Activated naive CD8-positive, alpha-beta T cell treated with anti-CD3 and anti-CD28 coated beads, Interleukin-2, amount 50 U/mL, for 24 hours (primary cell): ENCODE measurements at regions not wholly inside any gene's neighbourhood (a gene's known extent, or its start where the extent isn't known, plus 50 kb on each side); places are given as distances from the start of the nearest gene placed in this dataset.

Experiments used
- ATAC-seq: fragments of 150-1000 bp; cut with Tn5 transposase; one replicate; pipeline ENCODE4 v1.10.0; 2021
- DNase-seq: peaks from one replicate; pipeline ENCODE4 v3.0.0; 2021
- H3K27ac Mint-ChIP-seq: one replicate; pipeline ENCODE4 v1.8.0; 2021; ENCODE audit warnings: mild to moderate bottlenecking, mixed read lengths
- H3K27me3 Mint-ChIP-seq: one replicate; pipeline ENCODE4 v1.8.0; 2021; ENCODE audit warnings: mixed read lengths
- H3K36me3 Mint-ChIP-seq: one replicate; pipeline ENCODE4 v1.8.0; 2021; ENCODE audit warnings: low read depth, mixed read lengths
- H3K4me1 Mint-ChIP-seq: one replicate; pipeline ENCODE4 v1.8.0; 2021; ENCODE audit warnings: mixed read lengths
- H3K4me3 Mint-ChIP-seq: one replicate; pipeline ENCODE4 v1.8.0; 2021; ENCODE audit warnings: mild to moderate bottlenecking, moderate library complexity, mixed read lengths
- H3K9me3 Mint-ChIP-seq: one replicate; pipeline ENCODE4 v1.8.0; 2021; ENCODE audit warnings: mixed read lengths

DNA sequence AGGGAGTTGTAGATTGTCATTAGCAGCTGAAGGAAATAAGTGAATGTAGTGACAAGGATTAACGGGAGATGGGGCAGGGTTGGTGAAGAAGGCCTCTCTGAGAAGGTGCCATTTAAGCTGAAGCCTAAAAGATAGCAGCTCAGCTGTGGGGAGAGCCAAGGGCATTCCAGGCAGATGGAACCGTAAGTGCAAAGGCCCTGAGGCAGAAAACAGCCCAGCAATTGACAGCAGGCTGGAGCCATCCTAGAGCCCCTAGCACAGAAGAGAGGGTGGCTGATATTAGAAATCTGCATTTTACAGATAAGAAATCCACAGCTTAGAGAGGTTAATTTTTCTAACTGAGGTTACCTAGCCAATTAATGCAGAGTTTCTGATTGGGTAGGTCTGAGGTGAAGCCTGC is 374.5 kb upstream of the PROK2 start:
- ATAC-seq (no peak), DNase-seq (no peak)
- no peaks in the 10 kb centered on the region for H3K9me3 Mint-ChIP-seq
- no peaks in the 10 kb centered on the region for H3K36me3 Mint-ChIP-seq
- peaks cover 21% of the 10 kb centered on the region for H3K4me1 Mint-ChIP-seq
- no peak overlapping the region for H3K27ac Mint-ChIP-seq
- H3K4me3 Mint-ChIP-seq, result no peak overlapping the region
- peaks cover 2% of the 10 kb centered on the region for H3K27me3 Mint-ChIP-seq

DNA sequence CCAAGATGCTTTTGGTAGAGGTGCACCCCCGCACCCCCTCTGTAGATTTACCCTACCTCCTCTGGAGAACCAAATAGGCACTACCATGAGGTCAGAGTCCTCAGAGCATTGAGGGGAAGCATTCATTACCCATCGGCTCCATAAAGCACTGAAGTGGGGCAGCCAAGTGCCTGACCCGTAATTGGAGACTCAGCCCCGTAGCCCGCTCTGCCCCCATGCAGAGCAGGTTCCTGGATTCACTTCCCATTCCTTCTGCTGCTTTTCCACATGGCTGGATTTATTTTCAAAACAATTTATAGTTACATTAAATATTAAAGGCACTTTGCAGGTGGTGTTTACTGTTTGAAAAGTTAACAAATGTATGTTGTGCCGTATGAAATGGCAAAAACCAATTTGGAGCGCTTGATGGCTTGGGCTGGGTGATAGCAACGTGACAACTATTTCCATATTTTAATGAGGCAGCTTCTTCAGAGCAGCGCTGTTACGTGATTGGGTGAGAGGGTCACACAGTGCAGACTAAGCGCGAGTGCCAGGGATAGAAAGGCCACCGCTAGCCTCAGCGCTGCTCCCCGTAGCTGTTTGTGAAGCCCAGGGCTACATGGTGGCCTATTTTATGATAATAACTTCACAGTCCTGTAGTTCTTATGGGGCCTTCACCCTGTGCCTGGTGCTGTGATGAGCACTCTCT is 373.8 kb upstream of the PROK2 start:
- peaks cover 18% of the 10 kb centered on the region for H3K4me1 Mint-ChIP-seq

DNA sequence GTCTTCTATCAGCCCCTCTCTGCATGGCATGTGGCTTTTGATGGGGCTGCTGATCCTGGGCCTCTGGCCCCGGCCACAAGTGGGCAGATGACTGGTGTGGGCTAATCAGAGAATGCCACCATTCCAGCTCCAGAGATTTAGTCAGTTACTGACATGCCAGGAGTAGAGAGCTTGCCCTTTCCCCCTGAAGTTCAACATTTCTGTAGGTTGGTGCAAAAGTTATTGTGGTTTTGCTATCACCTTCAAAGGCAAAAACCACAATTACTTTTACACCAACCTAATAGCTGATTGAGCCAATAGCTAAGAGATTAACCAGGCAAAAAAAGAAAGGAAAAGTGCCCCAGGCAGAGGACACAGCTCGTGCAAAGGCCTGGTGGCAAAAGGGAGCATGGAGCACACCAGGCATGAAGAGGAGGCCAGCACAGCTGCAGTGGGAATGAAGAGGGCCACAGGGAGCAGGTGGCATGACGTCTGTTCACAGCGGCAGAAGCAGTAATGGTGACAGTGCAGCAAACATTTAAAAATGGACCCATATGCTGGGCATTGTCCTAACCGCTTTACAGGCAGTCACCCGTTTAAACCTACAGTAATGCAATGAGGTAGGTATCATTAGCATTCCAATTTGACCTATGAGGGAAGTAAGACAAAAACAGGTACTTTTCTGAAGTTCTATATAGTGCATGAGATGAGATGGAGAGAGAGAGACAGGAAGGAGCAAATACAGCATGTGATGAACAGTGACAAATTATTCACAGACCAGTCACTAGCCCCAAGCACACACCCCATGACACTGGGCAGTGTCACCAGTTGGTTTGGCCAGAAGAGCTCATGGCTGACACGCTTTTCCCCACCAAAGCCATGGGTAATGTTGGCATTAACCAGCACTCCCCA is 373.0 kb upstream of the PROK2 start:
- Mint-ChIP-seq H3K9me3 (no peaks in the 10 kb centered on the region), H3K27ac (no peak overlapping the region), H3K4me1 (peaks cover 13% of the 10 kb centered on the region), H3K27me3 (peaks cover 2% of the 10 kb centered on the region), H3K36me3 (no peaks in the 10 kb centered on the region), H3K4me3 (no peak overlapping the region)
- ATAC-seq (peak; percentile 30), DNase-seq (no peak)

More for the DNA sequence above, 373.8 kb upstream of the PROK2 start:
- Mint-ChIP-seq H3K27ac (no peak overlapping the region), H3K9me3 (no peaks in the 10 kb centered on the region), H3K4me3 (no peak overlapping the region), H3K36me3 (no peaks in the 10 kb centered on the region), H3K27me3 (peaks cover 2% of the 10 kb centered on the region)
- DNase-seq (no peak), ATAC-seq (no peak)

GRCh38 chr3:72155391-72156064 is 370.6 kb upstream of the PROK2 start:
- H3K4me1 Mint-ChIP-seq, result peaks cover 8% of the 10 kb centered on the region
- H3K36me3 Mint-ChIP-seq, result no peaks in the 10 kb centered on the region
- DNase-seq (no peak), ATAC-seq (no peak)
- no peak overlapping the region for H3K27ac Mint-ChIP-seq
- no peak overlapping the region for H3K4me3 Mint-ChIP-seq
- H3K9me3 Mint-ChIP-seq, result no peaks in the 10 kb centered on the region
- H3K27me3 Mint-ChIP-seq, result peaks cover 2% of the 10 kb centered on the region

GRCh38 chr3:72154391-72155335 is 369.7 kb upstream of the PROK2 start:
- no peak for DNase-seq
- Mint-ChIP-seq H3K36me3 (no peaks in the 10 kb centered on the region), H3K9me3 (no peaks in the 10 kb centered on the region), H3K4me3 (no peak overlapping the region), H3K27me3 (peaks cover 2% of the 10 kb centered on the region), H3K4me1 (peaks cover 8% of the 10 kb centered on the region), H3K27ac (no peak overlapping the region)
- no peak for ATAC-seq

- no peaks in the 10 kb centered on the region for H3K9me3 Mint-ChIP-seq
- H3K4me3 Mint-ChIP-seq, result no peak overlapping the region
- DNase-seq (no peak), ATAC-seq (no peak)
- H3K4me1 Mint-ChIP-seq, result peaks cover 8% of the 10 kb centered on the region
- H3K27ac Mint-ChIP-seq, result no peak overlapping the region
- H3K27me3 Mint-ChIP-seq, result peaks cover 2% of the 10 kb centered on the region
- H3K36me3 Mint-ChIP-seq, result no peaks in the 10 kb centered on the region
Observed at GRCh38 chr3:72153477-72154314, 368.7 kb upstream of the PROK2 start.

DNA sequence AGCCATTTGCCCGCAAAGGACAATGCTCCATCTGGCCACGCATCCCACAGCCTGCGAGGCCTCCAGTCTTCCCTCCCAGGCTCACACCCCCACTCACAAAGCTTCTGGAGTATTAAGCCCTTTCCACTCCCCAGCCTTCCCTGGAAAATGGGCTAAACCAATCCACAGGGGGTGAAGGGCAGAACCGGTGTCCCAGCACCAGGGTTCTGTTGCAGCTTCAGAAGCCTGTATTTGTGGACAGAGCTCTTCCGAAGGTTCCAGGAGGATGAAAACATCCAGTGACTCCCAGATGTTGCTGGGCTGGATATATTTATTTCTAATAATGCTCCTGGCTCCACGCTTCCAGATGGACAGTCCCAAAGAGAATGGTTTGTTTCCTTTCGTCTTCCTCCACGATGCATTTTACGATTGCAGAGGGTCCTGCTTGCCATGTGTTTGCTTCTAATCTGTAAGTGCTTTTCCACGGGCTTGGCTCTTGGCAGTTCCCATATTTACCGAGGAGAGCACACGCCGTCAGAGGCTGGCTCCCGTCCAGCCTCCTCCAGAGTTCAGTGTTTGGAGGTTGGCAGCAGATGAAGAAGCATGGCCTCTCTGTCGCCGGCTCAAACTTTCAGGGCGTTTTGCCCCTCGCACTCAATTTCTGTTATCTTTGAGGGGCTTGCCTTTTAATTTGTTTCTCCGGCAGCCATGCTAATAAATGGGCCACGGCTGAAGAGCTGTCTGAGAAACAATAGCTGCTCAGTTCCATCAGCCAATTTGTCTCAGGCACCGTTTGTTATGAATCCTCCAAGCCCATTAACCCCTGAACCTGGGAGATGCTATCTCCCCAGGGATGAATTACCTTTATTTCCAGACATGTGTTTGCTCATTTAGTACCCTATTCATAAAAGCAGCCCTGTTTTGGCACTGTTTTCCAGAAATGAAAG is 367.9 kb upstream of the PROK2 start:
- Mint-ChIP-seq H3K9me3 (peaks cover 6% of the 10 kb centered on the region), H3K36me3 (no peaks in the 10 kb centered on the region), H3K27ac (no peak overlapping the region), H3K4me3 (no peak overlapping the region), H3K4me1 (peaks cover 2% of the 10 kb centered on the region), H3K27me3 (peaks cover 2% of the 10 kb centered on the region)
- DNase-seq, result no peak
- no peak for ATAC-seq

- Mint-ChIP-seq H3K27ac (no peak overlapping the region), H3K9me3 (peaks cover 6% of the 10 kb centered on the region), H3K27me3 (peaks cover 2% of the 10 kb centered on the region), H3K36me3 (no peaks in the 10 kb centered on the region), H3K4me1 (no peaks in the 10 kb centered on the region), H3K4me3 (no peak overlapping the region)
- DNase-seq (no peak), ATAC-seq (no peak)
Observed at GRCh38 chr3:72151465-72152238, 366.7 kb upstream of the PROK2 start.

GRCh38 chr3:72150634-72151412 is 365.9 kb upstream of the PROK2 start:
- ATAC-seq (no peak), DNase-seq (no peak)
- Mint-ChIP-seq H3K9me3 (peaks cover 6% of the 10 kb centered on the region), H3K27me3 (peaks cover 2% of the 10 kb centered on the region), H3K4me3 (no peak overlapping the region), H3K4me1 (no peaks in the 10 kb centered on the region), H3K27ac (no peak overlapping the region), H3K36me3 (no peaks in the 10 kb centered on the region)

DNA sequence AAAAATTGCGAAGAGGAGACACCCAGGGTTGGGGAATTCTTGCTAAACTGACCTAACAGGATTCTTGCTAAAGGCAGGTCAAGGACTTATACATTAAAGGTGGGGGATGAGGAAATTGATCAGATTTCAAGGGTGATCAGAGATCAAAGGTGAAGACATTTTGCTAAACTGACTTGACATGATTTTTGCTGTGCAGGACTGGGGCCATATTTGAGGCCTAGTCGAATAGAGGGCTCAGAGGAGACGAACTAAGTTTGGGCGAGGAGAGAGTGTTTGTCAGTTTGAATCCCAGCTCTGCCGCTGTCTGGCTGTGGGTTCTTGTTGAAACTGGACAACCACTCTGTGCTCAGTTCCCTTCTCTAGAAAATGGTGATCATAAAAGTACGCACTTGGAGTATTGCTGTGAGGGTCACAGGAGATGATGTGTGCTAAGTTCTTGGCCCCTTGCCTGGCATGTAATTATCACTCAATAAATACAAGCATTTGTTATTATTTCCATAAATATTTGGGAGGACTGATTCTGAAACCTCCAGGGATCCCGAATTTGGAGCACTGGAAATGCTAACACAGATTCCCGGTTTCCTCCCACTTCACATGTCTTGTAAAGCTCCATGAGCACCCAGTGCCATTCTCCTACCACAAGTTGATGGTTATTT is 364.8 kb upstream of the PROK2 start:
- Mint-ChIP-seq H3K4me1 (peaks cover 6% of the 10 kb centered on the region), H3K36me3 (no peaks in the 10 kb centered on the region), H3K9me3 (peaks cover 6% of the 10 kb centered on the region), H3K4me3 (no peak overlapping the region), H3K27ac (no peak overlapping the region), H3K27me3 (peaks cover 4% of the 10 kb centered on the region)
- ATAC-seq (no peak), DNase-seq (no peak)

DNA sequence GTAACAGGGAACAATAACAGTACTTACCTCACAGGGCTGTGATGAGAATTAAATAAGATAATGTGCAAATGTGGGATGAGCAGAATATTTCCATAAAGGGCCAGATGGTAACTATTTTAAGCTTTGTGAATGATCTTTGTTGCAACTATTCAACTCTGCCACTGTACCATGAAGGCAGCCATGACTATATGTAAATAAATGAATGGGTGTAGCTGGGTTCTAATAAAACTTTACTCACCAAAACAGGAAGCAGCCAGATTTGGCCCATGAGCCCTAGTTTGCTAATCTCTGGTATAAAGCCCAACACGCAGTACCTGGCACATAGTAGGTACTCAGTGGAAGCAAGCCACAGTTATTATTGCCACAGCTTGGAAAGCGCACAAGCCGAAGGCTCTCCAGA is 362.7 kb upstream of the PROK2 start:
- no peak overlapping the region for H3K27ac Mint-ChIP-seq
- H3K4me1 Mint-ChIP-seq, result peaks cover 10% of the 10 kb centered on the region
- peaks cover 6% of the 10 kb centered on the region for H3K9me3 Mint-ChIP-seq
- no peak for DNase-seq
- H3K27me3 Mint-ChIP-seq, result peaks cover 4% of the 10 kb centered on the region
- H3K4me3 Mint-ChIP-seq, result no peak overlapping the region
- ATAC-seq, result no peak
- no peaks in the 10 kb centered on the region for H3K36me3 Mint-ChIP-seq
